Urinary bladder (tissue), 3 donors: ENCODE measurements at regions not wholly inside any gene's neighbourhood (a gene's known extent, or its start where the extent isn't known, plus 50 kb on each side); places are given as distances from the start of the nearest gene placed in this dataset.

Experiments used
- DNase-seq: peaks from one replicate; pipeline ENCODE4 v3.0.0-alpha.2; 2015; ENCODE audit errors: extremely low spot score
- H3K27ac ChIP-seq: one replicate; pipeline ENCODE4 v1.5.1; 2013; ENCODE audit warnings: low read depth, mild to moderate bottlenecking, moderate library complexity
- H3K36me3 ChIP-seq: one replicate; pipeline ENCODE4 v1.6.1; 2013; ENCODE audit warnings: mild to moderate bottlenecking, moderate library complexity; ENCODE audit not compliant: insufficient read depth
- H3K4me1 ChIP-seq: one replicate; pipeline ENCODE4 v1.6.1; 2013; ENCODE audit warnings: mild to moderate bottlenecking, moderate library complexity; ENCODE audit not compliant: insufficient read depth
- H3K4me3 ChIP-seq: one replicate; pipeline ENCODE4 v1.5.1; 2013; ENCODE audit warnings: low read depth, low read length
- WGBS: extraction: QIAGEN DNeasy Blood & Tissue Kit; methylation state at CpG from one replicate; pipeline ENCODE4 v1.1.7; 2013; 5-methylcytosine and 5-hydroxymethylcytosine counted together
- donor health status: healthy with polysubstance abuse.
- donor health status: healthy.

- Histone ChIP-seq H3K4me3 (no peak overlapping the region), H3K27ac (no peak overlapping the region), H3K4me1 (no peaks in the 10 kb centered on the region), H3K36me3 (no peaks in the 10 kb centered on the region)
- WGBS: 71% methylated on average over 4 of the region's 4 CpGs
- no peak for DNase-seq
These were observed 316.3 kb downstream of the TBC1D4 start for GRCh38 chr13:75165543-75166230.

DNA sequence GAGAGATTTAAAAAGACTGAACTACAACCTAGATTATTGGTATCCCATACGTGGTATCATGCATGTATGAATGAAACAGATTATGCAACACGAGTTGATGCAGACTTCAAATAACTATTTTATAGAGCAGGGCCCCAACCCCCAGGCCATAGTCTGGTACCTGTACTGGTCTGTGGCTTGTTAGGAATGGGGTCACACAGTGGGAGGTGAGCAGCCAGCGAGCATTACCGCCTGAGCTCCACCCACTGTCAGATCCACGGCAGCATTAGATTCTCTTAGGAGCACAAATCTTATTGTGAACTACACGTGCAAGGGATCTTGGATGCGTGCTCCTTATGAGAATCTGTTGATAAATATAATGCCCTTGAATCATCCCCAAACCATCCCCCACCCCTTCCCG, 320.2 kb downstream of the TBC1D4 start:
- H3K27ac ChIP-seq: no peak overlapping the region
- 77% methylated on average over 8 of the region's 8 CpGs for WGBS
- no peaks in the 10 kb centered on the region for H3K36me3 ChIP-seq
- H3K4me1 ChIP-seq: no peaks in the 10 kb centered on the region
- DNase-seq: no peak
- H3K4me3 ChIP-seq: no peak overlapping the region

- H3K4me1 ChIP-seq: no peaks in the 10 kb centered on the region
- no peak for DNase-seq
- WGBS: 93% methylated on average over 1 of the region's 1 CpG
- no peaks in the 10 kb centered on the region for H3K36me3 ChIP-seq
- no peak overlapping the region for H3K4me3 ChIP-seq
- H3K27ac ChIP-seq: no peak overlapping the region
These were observed 321.0 kb downstream of the TBC1D4 start for GRCh38 chr13:75160984-75161383.

- Histone ChIP-seq H3K4me3 (no peak overlapping the region), H3K4me1 (no peaks in the 10 kb centered on the region), H3K27ac (no peak overlapping the region), H3K36me3 (no peaks in the 10 kb centered on the region)
- DNase-seq: no peak
- 57% methylated on average over 4 of the region's 4 CpGs for WGBS
These were observed 327.6 kb downstream of the TBC1D4 start for GRCh38 chr13:75154331-75154730.

DNA sequence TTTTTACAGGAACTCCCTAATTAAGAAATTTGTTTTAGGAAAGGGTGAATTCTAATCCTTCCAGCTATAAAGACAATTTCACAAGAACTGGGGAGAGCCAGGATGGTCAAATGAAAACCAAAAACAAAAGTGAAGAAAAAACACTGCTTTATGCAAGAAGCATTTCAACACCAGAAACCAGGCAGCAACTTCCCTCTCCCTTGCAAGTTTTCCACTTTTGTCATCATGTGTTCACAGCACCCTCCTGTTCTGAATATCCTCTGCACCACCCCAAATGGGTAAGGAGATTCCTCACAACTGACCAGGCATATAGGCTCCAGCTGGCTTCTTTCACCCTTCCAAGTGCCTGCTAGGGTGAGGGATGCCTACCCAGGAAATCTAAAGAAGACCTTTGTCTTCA, 328.1 kb downstream of the TBC1D4 start:
- no peak overlapping the region for H3K4me3 ChIP-seq
- DNase-seq: no peak
- H3K4me1 ChIP-seq: no peaks in the 10 kb centered on the region
- H3K27ac ChIP-seq: no peak overlapping the region
- H3K36me3 ChIP-seq: no peaks in the 10 kb centered on the region

DNA sequence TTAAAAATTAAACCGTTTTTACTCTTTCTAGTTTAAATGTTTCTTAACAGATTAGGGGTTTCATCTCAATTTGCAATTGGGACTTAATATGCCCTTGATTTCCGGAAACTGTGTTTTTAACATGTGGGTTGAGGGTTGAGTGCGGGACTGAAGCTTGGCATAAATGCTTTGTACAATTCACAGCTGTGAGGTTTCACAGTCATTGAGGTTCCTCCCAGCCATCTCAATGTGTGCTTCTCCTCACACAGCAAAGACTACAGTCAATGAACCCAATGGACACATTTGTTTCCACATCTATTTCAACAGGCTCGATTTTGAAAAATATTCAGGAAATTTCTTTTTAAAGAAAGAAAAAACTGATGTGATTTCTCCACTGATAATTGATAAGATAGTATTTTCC, 328.6 kb downstream of the TBC1D4 start:
- 64% methylated on average over 4 of the region's 4 CpGs for WGBS
- H3K27ac ChIP-seq: no peak overlapping the region

GRCh38 chr13:75151081-75151643, 330.8 kb downstream of the TBC1D4 start:
- 56% methylated on average over 3 of the region's 3 CpGs for WGBS
- no peak overlapping the region for H3K27ac ChIP-seq

More for the DNA sequence above, 328.6 kb downstream of the TBC1D4 start:
- no peak overlapping the region for H3K4me3 ChIP-seq
- no peaks in the 10 kb centered on the region for H3K4me1 ChIP-seq
- no peak for DNase-seq
- H3K36me3 ChIP-seq: no peaks in the 10 kb centered on the region

GRCh38 chr13:75149776-75150175, 332.2 kb downstream of the TBC1D4 start:
- no peaks in the 10 kb centered on the region for H3K36me3 ChIP-seq
- H3K27ac ChIP-seq: no peak overlapping the region
- DNase-seq: no peak
- H3K4me1 ChIP-seq: no peaks in the 10 kb centered on the region
- no peak overlapping the region for H3K4me3 ChIP-seq

More at GRCh38 chr13:75151081-75151643, 330.8 kb downstream of the TBC1D4 start:
- DNase-seq: no peak
- H3K4me3 ChIP-seq: no peak overlapping the region
- no peaks in the 10 kb centered on the region for H3K4me1 ChIP-seq
- H3K36me3 ChIP-seq: no peaks in the 10 kb centered on the region

GRCh38 chr13:75147946-75148345, 334.0 kb downstream of the TBC1D4 start:
- no peaks in the 10 kb centered on the region for H3K36me3 ChIP-seq
- H3K4me3 ChIP-seq: no peak overlapping the region
- WGBS: 74% methylated on average over 5 of the region's 5 CpGs
- DNase-seq: no peak
- no peak overlapping the region for H3K27ac ChIP-seq
- H3K4me1 ChIP-seq: no peaks in the 10 kb centered on the region

DNA sequence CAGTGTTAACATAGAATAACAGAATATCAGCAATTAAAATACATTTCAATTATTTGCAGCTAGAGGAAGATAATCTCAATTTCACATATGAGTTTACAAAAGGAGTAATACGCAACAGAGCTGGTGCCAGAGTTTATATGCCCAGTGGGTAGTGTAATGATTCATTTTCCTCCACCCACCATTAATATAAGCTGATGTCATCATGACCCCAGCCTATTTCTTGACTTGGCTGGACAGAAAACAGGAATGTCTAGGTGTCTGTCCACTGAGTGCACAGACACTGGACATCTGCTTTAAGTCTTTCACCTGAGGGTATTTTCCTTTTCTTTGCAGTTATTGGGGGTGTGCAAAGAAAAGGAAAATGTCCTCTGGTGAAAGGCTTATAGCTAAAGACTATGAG, 335.5 kb downstream of the TBC1D4 start:
- WGBS: 90% methylated on average over 1 of the region's 1 CpG
- Histone ChIP-seq H3K27ac (no peak overlapping the region), H3K36me3 (no peaks in the 10 kb centered on the region)

GRCh38 chr13:75145927-75146326, 336.0 kb downstream of the TBC1D4 start:
- no peaks in the 10 kb centered on the region for H3K36me3 ChIP-seq
- no peak overlapping the region for H3K4me3 ChIP-seq
- H3K27ac ChIP-seq: no peak overlapping the region
- no peaks in the 10 kb centered on the region for H3K4me1 ChIP-seq
- no peak for DNase-seq
- 44% methylated on average over 1 of the region's 1 CpG for WGBS

More for the DNA sequence above, 335.5 kb downstream of the TBC1D4 start:
- Histone ChIP-seq H3K4me1 (no peaks in the 10 kb centered on the region), H3K4me3 (no peak overlapping the region)
- DNase-seq: no peak

DNA sequence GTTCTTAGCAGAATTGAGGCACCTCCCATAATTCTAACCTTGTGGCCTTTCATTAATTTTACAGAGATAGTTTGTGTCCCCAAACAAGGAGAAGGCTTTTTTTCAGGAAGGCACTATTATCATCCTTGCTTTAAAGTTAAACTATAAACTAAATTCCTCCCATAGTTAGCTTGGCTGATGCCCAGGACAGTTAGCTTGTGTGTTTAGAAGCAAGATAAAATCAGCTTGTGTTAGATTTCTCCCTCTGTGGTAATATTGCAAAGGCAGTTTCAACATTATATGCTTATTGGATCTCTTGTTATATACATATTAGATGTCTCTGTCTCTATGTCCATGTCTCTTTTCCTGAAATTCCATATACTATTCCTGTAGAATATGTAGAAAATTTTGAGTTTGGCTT, 342.7 kb downstream of the TBC1D4 start:
- no peak for DNase-seq
- H3K27ac ChIP-seq: no peak overlapping the region
- no peaks in the 10 kb centered on the region for H3K36me3 ChIP-seq
- H3K4me1 ChIP-seq: no peaks in the 10 kb centered on the region
- H3K4me3 ChIP-seq: no peak overlapping the region

DNA sequence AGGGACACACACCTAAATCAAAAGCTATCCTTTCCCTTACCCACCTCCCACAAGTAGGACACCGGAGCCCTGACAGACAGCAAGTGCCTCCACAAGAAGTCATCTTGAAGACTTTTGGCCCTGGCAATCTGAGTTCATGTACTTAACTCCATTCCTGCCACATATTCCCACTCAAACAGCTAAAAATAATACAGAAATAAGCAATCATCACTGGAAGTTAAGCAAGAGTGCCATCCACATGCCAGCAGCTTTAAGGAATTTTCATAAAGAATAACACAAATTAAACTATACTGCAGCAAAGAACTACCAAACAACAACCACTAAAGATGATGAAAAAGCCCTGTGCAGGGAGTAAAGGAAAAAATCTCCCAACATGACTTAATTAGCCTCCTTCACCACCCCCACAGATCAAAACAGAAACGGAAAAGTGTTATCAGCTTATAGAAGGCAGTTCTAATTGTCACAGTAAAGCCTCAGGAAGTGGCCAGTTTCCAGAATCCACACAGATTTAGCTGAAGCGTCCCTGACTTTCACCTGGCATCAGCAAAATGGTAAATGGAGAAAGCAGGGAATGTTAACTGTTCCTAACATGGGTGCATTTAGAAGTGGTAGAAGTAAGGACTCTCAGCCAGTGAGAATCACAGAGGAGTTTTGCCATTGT, 343.9 kb downstream of the TBC1D4 start:
- 68% methylated on average over 3 of the region's 3 CpGs for WGBS
- DNase-seq: no peak
- H3K36me3 ChIP-seq: no peaks in the 10 kb centered on the region
- H3K4me3 ChIP-seq: no peak overlapping the region
- no peak overlapping the region for H3K27ac ChIP-seq
- H3K4me1 ChIP-seq: no peaks in the 10 kb centered on the region

DNA sequence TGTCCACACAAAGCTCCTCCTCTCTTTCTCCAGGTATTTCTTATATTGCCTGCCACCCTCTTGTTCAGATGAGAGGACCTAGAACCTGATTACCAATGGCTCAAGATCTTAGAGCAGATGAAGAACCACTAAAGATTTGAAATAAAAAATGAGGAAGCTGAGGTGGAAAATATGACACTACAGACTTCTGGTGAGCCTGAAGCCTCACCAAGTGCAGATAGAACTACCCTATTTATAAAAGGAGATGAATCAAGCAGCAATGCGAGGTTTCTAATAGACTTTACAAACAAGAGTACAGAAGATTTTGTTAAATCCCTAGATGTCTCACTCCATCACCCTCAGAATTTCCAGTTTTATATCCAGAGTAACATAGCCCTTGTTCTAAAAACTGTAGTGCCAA, 345.8 kb downstream of the TBC1D4 start:
- no peak for DNase-seq
- Histone ChIP-seq H3K27ac (no peak overlapping the region), H3K36me3 (no peaks in the 10 kb centered on the region), H3K4me1 (no peaks in the 10 kb centered on the region), H3K4me3 (no peak overlapping the region)
- 95% methylated on average over 1 of the region's 1 CpG for WGBS
